Endothelial cell of umbilical vein (primary cell): ENCODE measurements at regions not wholly inside any gene's neighbourhood (a gene's known extent, or its start where the extent isn't known, plus 50 kb on each side); places are given as distances from the start of the nearest gene placed in this dataset.

Source experiments
- BruUV-seq: library from RNA; stranded (reverse); fragments of 400-500 nt; replicated peaks from 2 replicates; lab custom pipeline; 2021; lab: Mats Ljungman, UMichigan
- CTCF ChIA-PET: fragments of 300-600, 350-600 bp; sonication (Branson Sonifier 250); formaldehyde crosslinking; loops from one replicate; lab custom pipeline; 2021; ENCODE audit warnings: antibody characterized with exemption, inconsistent platforms; lab: Charles Lee
- POLR2A ChIA-PET: fragments of 300-600, 350-600 bp; sonication (Branson Sonifier 250); formaldehyde crosslinking; loops from one replicate; lab custom pipeline; 2021; ENCODE audit warnings: antibody characterized with exemption, inconsistent platforms; lab: Charles Lee
- DNase-seq: peaks from one replicate; pipeline ENCODE4 v3.0.0-alpha.2; 2011; ENCODE audit warnings: low read depth, low spot score
- FAIRE-seq: peaks from 2 replicates; lab custom pipeline; 2011; peaks lifted over from hg19 to GRCh38; lab: Jason Lieb, UNC
- H2AFZ ChIP-seq: 2 replicates; pipeline ENCODE4 v1.6.0; 2012; ENCODE audit warnings: low read depth, low read length, control low read depth, inconsistent platforms
- H3K27ac ChIP-seq: 2 replicates; pipeline ENCODE4 v1.5.1; 2011; ENCODE audit warnings: low read depth, mild to moderate bottlenecking, control low read depth, low read length, moderate library complexity; ENCODE audit not compliant: insufficient read depth
- H3K27me3 ChIP-seq, 2 experiments: 2 replicates each; pipeline versions ENCODE4 v1.6.0 to v1.6.1; 2011; ENCODE audit warnings: low read length in 2 of 2, mixed read lengths in 1 of 2; ENCODE audit not compliant: control insufficient read depth in 2 of 2, insufficient read depth in 2 of 2
- H3K36me3 ChIP-seq, 2 experiments: 2 replicates in 1 of 2; 3 replicates in 1 of 2; pipeline ENCODE4 v1.5.1; 2011; ENCODE audit warnings: low read length in 2 of 2, mild to moderate bottlenecking in 1 of 2, moderate library complexity in 1 of 2; ENCODE audit not compliant: control insufficient read depth in 2 of 2, insufficient read depth in 2 of 2; ENCODE audit errors: extremely low read depth in 1 of 2
- H3K4me1 ChIP-seq: 3 replicates; pipeline ENCODE4 v1.5.1; 2011; ENCODE audit warnings: mild to moderate bottlenecking, low read length; ENCODE audit not compliant: control insufficient read depth, insufficient read depth; ENCODE audit errors: extremely low read depth
- H3K4me2 ChIP-seq: 2 replicates; pipeline ENCODE4 v1.6.1; 2011; ENCODE audit warnings: low read length, control low read depth, mixed read lengths; ENCODE audit not compliant: insufficient read depth
- H3K4me3 ChIP-seq, 3 experiments: fragments of 200-600 bp in 1 of 3; sonication (generic), shearing (Covaris generic) in 1 of 3; replicated peaks in 1 of 3; 2 replicates each; pipeline ENCODE4 v1.5.1; 2011 to 2016; ENCODE audit warnings: control low read depth in 3 of 3, low read length in 3 of 3, mild to moderate bottlenecking in 2 of 3, inconsistent platforms in 1 of 3, low read depth in 1 of 3, moderate library complexity in 1 of 3; ENCODE audit not compliant: insufficient read depth in 1 of 3
- H3K79me2 ChIP-seq: 2 replicates; pipeline ENCODE4 v1.6.0; 2012; ENCODE audit warnings: low read length, inconsistent platforms; ENCODE audit not compliant: control insufficient read depth, insufficient read depth
- H3K9ac ChIP-seq: replicated peaks from 2 replicates; pipeline ENCODE3; 2011; ENCODE audit warnings: low read length, control low read depth; ENCODE audit not compliant: insufficient read depth; ENCODE audit errors: extremely low read depth
- H3K9me1 ChIP-seq: replicated peaks from 3 replicates; pipeline ENCODE4 v1.6.0; 2011; ENCODE audit warnings: mild to moderate bottlenecking, low read length; ENCODE audit not compliant: control insufficient read depth, insufficient read depth; ENCODE audit errors: extremely low read depth
- H3K9me3 ChIP-seq: replicated peaks from 2 replicates; pipeline ENCODE4 v1.5.1; 2012; ENCODE audit warnings: low read length, inconsistent platforms; ENCODE audit not compliant: control insufficient read depth, insufficient read depth
- H4K20me1 ChIP-seq: replicated peaks from 2 replicates; pipeline ENCODE3; 2011; ENCODE audit warnings: mild to moderate bottlenecking, low read length; ENCODE audit not compliant: control insufficient read depth, insufficient read depth; ENCODE audit errors: extremely low read depth
- EZH2 ChIP-seq: IDR thresholded peaks from 2 replicates; pipeline ENCODE4 v1.6.1; 2012; ENCODE audit warnings: borderline replicate concordance, low read depth, mild to moderate bottlenecking, moderate library complexity, low read length, inconsistent platforms; ENCODE audit not compliant: severe bottlenecking
- FOS ChIP-seq: IDR thresholded peaks from 2 replicates; pipeline ENCODE4 v1.6.1; 2011; ENCODE audit warnings: mild to moderate bottlenecking, low read length, moderate library complexity, borderline replicate concordance; ENCODE audit not compliant: insufficient read depth
- GATA2 ChIP-seq: IDR thresholded peaks from 2 replicates; pipeline ENCODE4 v1.7.0; 2011; ENCODE audit warnings: low read depth, mild to moderate bottlenecking, moderate library complexity, mixed read lengths, low read length; ENCODE audit not compliant: insufficient read length, insufficient read depth
- JUN ChIP-seq: IDR thresholded peaks from 2 replicates; pipeline ENCODE4 v1.6.1; 2011; ENCODE audit warnings: borderline replicate concordance, low read depth; ENCODE audit not compliant: insufficient read length, insufficient read depth
- MYC ChIP-seq: IDR thresholded peaks from one replicate; pipeline ENCODE4 v1.6.1; 2011; ENCODE audit warnings: mild to moderate bottlenecking, low read depth, low read length
- POLR2A ChIP-seq: IDR thresholded peaks from 2 replicates; pipeline ENCODE4 v1.6.1; 2012; ENCODE audit warnings: low read depth, mild to moderate bottlenecking, control low read depth, low read length
- POLR2AphosphoS5 ChIP-seq: IDR thresholded peaks from 2 replicates; pipeline ENCODE4 v1.6.1; 2012; ENCODE audit warnings: low read depth, mild to moderate bottlenecking, control low read depth, low read length, moderate library complexity; ENCODE audit not compliant: insufficient read depth
- dilution Hi-C: fragments of 300-500 bp; cut with MboI; formaldehyde crosslinking; loops from one replicate; pipeline ENCODE4 v1.15.0; 2019; ENCODE audit warnings: low sequenced_read_pairs; ENCODE audit not compliant: extremely low pct_ligation_motif_present
- intact Hi-C: fragments of 100-400 bp; cut with micrococcal nuclease; formaldehyde crosslinking; loops from one replicate; pipeline ENCODE4 v1.10.0; 2022
- TF ChIP-seq, protein P1 (sequence below): IDR thresholded peaks from 2 replicates; pipeline ENCODE4 v1.6.1; 2011; ENCODE audit not compliant: insufficient read depth, insufficient read length
- TF ChIP-seq, protein P2 (sequence below), 2 donors: IDR thresholded peaks; 1 replicate in 1 of 2; 2 replicates in 1 of 2; pipeline ENCODE4 v1.5.1; 2011; ENCODE audit warnings: low read length in 2 of 2, mild to moderate bottlenecking in 2 of 2, moderate library complexity in 2 of 2, control low read depth in 1 of 2, inconsistent platforms in 1 of 2, low read depth in 1 of 2; ENCODE audit not compliant: insufficient read depth in 1 of 2; ENCODE audit errors: extremely low read depth in 1 of 2

DNA sequence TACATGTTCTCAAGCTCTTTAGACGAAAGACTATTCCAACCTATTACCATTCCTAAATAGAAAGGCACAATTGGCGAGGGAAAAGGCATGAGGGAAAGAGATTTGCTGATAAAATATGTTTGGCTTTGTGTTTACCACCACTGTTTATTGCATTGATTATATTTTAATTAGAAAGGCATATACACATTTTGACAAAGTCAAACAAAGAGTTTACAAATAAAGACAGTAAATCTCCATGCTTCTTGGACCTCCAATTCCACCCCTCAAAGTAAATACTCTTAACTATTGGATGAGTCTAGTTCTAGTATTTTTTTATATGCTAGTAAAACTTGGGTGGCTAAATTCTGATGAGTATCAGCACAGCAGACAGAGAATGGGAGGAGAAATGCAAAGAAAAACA, 521.4 kb downstream of the FBXO15 start:
- no peak overlapping the region for H3K4me2 ChIP-seq
- no peak for FAIRE-seq
- intact Hi-C loops: no loop called here
- BruUV-seq: no TSS peak
- H4K20me1 ChIP-seq: no peaks in the 10 kb centered on the region
- DNase-seq: no peak
- H3K27ac ChIP-seq: no peak overlapping the region
- TF ChIP-seq EZH2 (no peak), JUN (no peak), FOS (no peak), GATA2 (no peak), POLR2A (no peak), POLR2AphosphoS5 (no peak), MYC (no peak)
- TF ChIP-seq, protein P1, sequence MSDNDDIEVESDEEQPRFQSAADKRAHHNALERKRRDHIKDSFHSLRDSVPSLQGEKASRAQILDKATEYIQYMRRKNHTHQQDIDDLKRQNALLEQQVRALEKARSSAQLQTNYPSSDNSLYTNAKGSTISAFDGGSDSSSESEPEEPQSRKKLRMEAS: no peak
- TF ChIP-seq, protein P2, sequence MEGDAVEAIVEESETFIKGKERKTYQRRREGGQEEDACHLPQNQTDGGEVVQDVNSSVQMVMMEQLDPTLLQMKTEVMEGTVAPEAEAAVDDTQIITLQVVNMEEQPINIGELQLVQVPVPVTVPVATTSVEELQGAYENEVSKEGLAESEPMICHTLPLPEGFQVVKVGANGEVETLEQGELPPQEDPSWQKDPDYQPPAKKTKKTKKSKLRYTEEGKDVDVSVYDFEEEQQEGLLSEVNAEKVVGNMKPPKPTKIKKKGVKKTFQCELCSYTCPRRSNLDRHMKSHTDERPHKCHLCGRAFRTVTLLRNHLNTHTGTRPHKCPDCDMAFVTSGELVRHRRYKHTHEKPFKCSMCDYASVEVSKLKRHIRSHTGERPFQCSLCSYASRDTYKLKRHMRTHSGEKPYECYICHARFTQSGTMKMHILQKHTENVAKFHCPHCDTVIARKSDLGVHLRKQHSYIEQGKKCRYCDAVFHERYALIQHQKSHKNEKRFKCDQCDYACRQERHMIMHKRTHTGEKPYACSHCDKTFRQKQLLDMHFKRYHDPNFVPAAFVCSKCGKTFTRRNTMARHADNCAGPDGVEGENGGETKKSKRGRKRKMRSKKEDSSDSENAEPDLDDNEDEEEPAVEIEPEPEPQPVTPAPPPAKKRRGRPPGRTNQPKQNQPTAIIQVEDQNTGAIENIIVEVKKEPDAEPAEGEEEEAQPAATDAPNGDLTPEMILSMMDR (IDR thresholded peaks at IDR 0.05; ENCODE audit: extremely low read depth in 1 of 2, insufficient read depth in 1 of 2, low read depth in 1 of 2, low read length in 2 of 2): no peak
- no peaks in the 10 kb centered on the region for H3K27me3 ChIP-seq
- ChIA-PET POLR2A (no interaction called here), CTCF (no interaction called here)
- no peaks in the 10 kb centered on the region for H3K9me1 ChIP-seq
- H3K36me3 ChIP-seq: no peaks in the 10 kb centered on the region
- no peaks in the 10 kb centered on the region for H3K79me2 ChIP-seq
- dilution Hi-C loops: no loop called here
- no peak overlapping the region for H3K4me3 ChIP-seq
- peaks cover 3% of the 10 kb centered on the region for H3K9me3 ChIP-seq
- H3K9ac ChIP-seq: no peak overlapping the region
- H2AFZ ChIP-seq: no peak overlapping the region
- no peaks in the 10 kb centered on the region for H3K4me1 ChIP-seq
